ENCODE measurements at regions not wholly inside any gene's neighbourhood (a gene's known extent, or its start where the extent isn't known, plus 50 kb on each side); places are given as distances from the start of the nearest gene placed in this dataset.

DNA sequence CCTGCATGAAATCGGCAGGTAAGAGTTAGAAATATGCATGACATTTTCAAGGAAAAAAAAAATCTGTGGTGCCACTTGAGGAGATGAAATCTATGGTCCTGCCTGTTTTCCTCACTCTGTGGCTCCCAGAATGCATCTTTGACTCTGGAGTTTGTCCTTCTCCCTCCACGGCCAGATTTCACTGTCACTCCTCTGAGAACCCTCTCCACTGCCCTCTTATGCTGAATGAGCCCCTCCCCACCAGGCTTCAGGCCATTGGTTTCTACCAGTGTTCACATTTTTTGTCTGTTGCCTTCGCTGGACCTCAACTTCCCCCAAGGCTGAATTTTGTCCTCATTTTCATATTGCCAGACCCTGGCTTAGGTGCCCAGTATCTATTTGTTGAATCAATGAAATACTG, 235.0 kb downstream of the ZIC5 start:
- no peak for DNase-seq (ENCODE audit: low read depth)
- H3K4me3 ChIP-seq (ENCODE audit: low read depth, low read length), result no peak overlapping the region
- TF ChIP-seq, protein P1, sequence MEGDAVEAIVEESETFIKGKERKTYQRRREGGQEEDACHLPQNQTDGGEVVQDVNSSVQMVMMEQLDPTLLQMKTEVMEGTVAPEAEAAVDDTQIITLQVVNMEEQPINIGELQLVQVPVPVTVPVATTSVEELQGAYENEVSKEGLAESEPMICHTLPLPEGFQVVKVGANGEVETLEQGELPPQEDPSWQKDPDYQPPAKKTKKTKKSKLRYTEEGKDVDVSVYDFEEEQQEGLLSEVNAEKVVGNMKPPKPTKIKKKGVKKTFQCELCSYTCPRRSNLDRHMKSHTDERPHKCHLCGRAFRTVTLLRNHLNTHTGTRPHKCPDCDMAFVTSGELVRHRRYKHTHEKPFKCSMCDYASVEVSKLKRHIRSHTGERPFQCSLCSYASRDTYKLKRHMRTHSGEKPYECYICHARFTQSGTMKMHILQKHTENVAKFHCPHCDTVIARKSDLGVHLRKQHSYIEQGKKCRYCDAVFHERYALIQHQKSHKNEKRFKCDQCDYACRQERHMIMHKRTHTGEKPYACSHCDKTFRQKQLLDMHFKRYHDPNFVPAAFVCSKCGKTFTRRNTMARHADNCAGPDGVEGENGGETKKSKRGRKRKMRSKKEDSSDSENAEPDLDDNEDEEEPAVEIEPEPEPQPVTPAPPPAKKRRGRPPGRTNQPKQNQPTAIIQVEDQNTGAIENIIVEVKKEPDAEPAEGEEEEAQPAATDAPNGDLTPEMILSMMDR (IDR thresholded peaks at IDR 0.05; ENCODE audit: low read depth, low read length), result no peak
- TF ChIP-seq, protein P2, sequence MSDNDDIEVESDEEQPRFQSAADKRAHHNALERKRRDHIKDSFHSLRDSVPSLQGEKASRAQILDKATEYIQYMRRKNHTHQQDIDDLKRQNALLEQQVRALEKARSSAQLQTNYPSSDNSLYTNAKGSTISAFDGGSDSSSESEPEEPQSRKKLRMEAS (IDR thresholded peaks at IDR 0.05; ENCODE audit: low read depth, low read length), result no peak
- TF ChIP-seq POLR2A (IDR thresholded peaks at IDR 0.05; ENCODE audit: extremely low read depth, insufficient read length) (no peak), MYC (IDR thresholded peaks at IDR 0.05; ENCODE audit: low read depth, low read length) (no peak)

DNA sequence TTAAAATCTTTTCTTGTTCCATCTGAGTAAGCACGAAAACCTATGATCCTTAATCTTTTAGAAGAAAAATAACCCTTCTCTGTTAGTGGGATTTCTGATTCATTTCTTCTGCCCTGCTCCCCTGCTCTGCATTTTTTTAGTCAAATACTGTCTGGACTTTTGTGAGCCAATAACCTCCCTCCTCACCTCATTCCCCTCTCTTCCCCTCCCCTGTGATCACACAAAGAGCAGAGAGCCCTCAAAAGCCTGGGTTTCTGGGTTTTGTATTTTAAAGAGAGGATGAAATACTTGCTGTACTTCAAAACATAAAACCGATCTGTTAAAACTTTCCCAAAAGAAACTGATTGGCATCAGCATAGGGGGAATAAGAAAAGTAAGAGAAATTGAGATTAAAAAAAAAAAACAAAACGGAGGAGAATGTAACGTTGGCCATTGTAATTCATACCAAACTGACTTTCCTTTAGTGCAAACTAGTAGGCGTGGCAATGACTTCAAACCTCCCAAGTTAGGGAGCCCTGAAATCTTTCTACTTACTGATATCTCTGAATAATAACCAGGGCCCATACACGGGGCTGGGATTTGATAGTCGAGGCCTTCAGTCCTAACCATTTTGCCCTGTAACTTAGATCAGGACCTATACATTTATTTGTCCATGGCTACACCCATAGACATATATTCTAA, 232.9 kb downstream of the TM9SF2 start:
- TF ChIP-seq, protein P1 (IDR thresholded peaks at IDR 0.05; ENCODE audit: low read depth, low read length), result no peak
- TF ChIP-seq POLR2A (IDR thresholded peaks at IDR 0.05; ENCODE audit: extremely low read depth, insufficient read length) (no peak), MYC (IDR thresholded peaks at IDR 0.05; ENCODE audit: low read depth, low read length) (no peak)
- TF ChIP-seq, protein P2 (IDR thresholded peaks at IDR 0.05; ENCODE audit: low read depth, low read length), result no peak
- no peak overlapping the region for H3K4me3 ChIP-seq (ENCODE audit: low read depth, low read length)
- DNase-seq (ENCODE audit: low read depth), result no peak

DNA sequence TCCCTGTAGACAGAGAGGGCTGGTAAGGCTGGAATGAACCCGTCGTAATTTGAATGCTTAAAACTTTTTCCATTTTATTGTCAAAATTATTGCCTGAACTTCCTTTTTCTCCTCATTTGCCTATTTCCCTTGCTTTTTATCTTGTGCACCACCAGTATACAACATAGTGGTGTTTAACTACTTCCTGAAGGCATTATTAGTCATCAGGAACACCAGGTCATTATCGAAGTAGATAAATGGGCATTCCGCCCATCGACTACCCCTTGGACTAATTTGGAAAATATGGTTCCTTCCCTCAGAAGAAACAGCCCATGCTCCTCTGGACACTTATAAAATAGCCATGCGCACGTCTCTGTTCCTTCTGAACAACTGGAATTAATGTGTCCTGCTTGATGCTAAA, 232.1 kb downstream of the TM9SF2 start:
- TF ChIP-seq POLR2A (IDR thresholded peaks at IDR 0.05; ENCODE audit: extremely low read depth, insufficient read length) (no peak), MYC (IDR thresholded peaks at IDR 0.05; ENCODE audit: low read depth, low read length) (no peak)
- TF ChIP-seq, protein P1 (IDR thresholded peaks at IDR 0.05; ENCODE audit: low read depth, low read length), result no peak
- TF ChIP-seq, protein P2 (IDR thresholded peaks at IDR 0.05; ENCODE audit: low read depth, low read length), result no peak
- DNase-seq (ENCODE audit: low read depth), result no peak
- no peak overlapping the region for H3K4me3 ChIP-seq (ENCODE audit: low read depth, low read length)

DNA sequence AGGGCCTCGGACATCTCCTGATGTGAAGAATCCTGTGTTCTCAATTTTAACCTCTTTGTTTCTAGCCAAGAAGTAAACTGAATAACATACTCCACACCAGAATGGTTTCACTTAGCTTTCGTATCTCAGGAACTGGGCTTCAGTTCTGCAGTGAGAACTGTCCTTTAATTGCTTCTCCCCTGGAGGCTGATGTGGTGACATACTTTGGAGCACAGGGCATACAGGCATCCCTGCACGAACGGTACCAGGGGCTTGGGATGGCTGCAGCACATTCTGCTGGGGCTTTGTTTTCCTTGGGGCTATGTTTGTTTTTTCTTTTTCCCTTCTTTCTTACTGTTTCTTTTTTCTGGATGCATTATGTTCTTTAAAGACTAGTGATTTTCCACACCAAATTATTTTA, 230.5 kb downstream of the TM9SF2 start:
- no peak for DNase-seq (ENCODE audit: low read depth)
- no peak overlapping the region for H3K4me3 ChIP-seq (ENCODE audit: low read depth, low read length)
- TF ChIP-seq POLR2A (IDR thresholded peaks at IDR 0.05; ENCODE audit: extremely low read depth, insufficient read length), result no peak
- TF ChIP-seq MYC (IDR thresholded peaks at IDR 0.05; ENCODE audit: low read depth, low read length), result no peak
- TF ChIP-seq, protein P2 (IDR thresholded peaks at IDR 0.05; ENCODE audit: low read depth, low read length), result no peak
- TF ChIP-seq, protein P1 (IDR thresholded peaks at IDR 0.05; ENCODE audit: low read depth, low read length), result no peak

DNA sequence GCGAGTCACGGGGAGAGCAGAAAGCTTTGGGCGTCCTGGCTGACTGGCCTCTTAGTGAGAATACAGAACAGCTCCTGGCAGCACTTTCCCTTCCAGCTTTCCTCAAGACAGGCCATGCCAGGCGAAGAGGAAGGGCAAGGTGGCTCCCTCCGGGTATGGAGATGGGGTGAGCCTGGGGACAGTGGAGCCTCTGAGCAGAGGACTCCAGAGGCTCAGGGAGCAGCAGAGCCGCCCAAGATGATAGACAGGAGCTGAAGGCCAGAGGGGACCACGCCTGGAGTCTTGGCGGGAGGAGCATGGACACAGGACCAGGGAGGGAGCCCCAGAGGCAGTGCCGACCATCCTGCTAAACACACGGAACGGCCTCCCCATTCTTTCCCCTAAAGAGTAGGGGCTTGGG, 229.1 kb downstream of the TM9SF2 start:
- TF ChIP-seq, protein P1 (IDR thresholded peaks at IDR 0.05; ENCODE audit: low read depth, low read length), result no peak
- TF ChIP-seq, protein P2 (IDR thresholded peaks at IDR 0.05; ENCODE audit: low read depth, low read length), result no peak
- TF ChIP-seq POLR2A (IDR thresholded peaks at IDR 0.05; ENCODE audit: extremely low read depth, insufficient read length) (no peak), MYC (IDR thresholded peaks at IDR 0.05; ENCODE audit: low read depth, low read length) (no peak)
- no peak for DNase-seq (ENCODE audit: low read depth)
- H3K4me3 ChIP-seq (ENCODE audit: low read depth, low read length), result no peak overlapping the region
